Right lobe of liver (tissue), 6 donors: ENCODE measurements at regions not wholly inside any gene's neighbourhood (a gene's known extent, or its start where the extent isn't known, plus 50 kb on each side); places are given as distances from the start of the nearest gene placed in this dataset.

Experiments used
- ATAC-seq, 4 donors: fragments of 200-7000 bp; cut with Tn5 transposase; one replicate each; pipeline ENCODE4 v1.9.1; 2020; ENCODE audit warnings: mild to moderate bottlenecking in 4 of 4, moderate library complexity in 4 of 4
- DNase-seq, 3 donors: peaks; one replicate each; pipeline ENCODE4 v3.0.0-alpha.2; 2020
- H3K27ac ChIP-seq, 3 donors: fragments of 200-600 bp; one replicate each; pipeline ENCODE4 v1.8.0; 2022
- H3K27me3 ChIP-seq, 2 donors: fragments of 200-600 bp; one replicate each; pipeline ENCODE4 v1.8.0; 2022
- H3K36me3 ChIP-seq, 4 donors: fragments of 200-600 bp; sonication (generic) in 1 of 4; one replicate each; pipeline versions ENCODE4 v1.5.1 to v1.8.0; 2017 to 2022; ENCODE audit warnings: control low read depth in 1 of 4
- H3K4me1 ChIP-seq, 4 donors: fragments of 200-600 bp; sonication (generic) in 1 of 4; one replicate each; pipeline versions ENCODE4 v1.5.1 to v1.8.0; 2017 to 2022; ENCODE audit warnings: control low read depth in 1 of 4
- H3K4me3 ChIP-seq, 3 donors: fragments of 200-600 bp; one replicate each; pipeline ENCODE4 v1.8.0; 2022
- H3K9me3 ChIP-seq, 4 donors: fragments of 200-600 bp; sonication (generic) in 1 of 4; one replicate each; pipeline versions ENCODE4 v1.5.1 to v1.8.0; 2017 to 2022; ENCODE audit warnings: control low read depth in 1 of 4
- POLR2A ChIP-seq: fragments of 450-650 bp; IDR thresholded peaks from one replicate; pipeline ENCODE4 v1.6.1; 2017; ENCODE audit warnings: antibody characterized with exemption, mild to moderate bottlenecking
- WGBS: methylation state at CpG from one replicate; pipeline ENCODE4 v1.1.6; 2018; ENCODE audit warnings: low coverage, low lambda C conversion rate; ENCODE audit not compliant: insufficient coverage; ENCODE audit errors: missing lambda C conversion rate; 5-methylcytosine and 5-hydroxymethylcytosine counted together
- intact Hi-C, 2 donors: fragments of 100-400 bp; cut with DNase I; formaldehyde crosslinking; loops; one replicate each; pipeline versions ENCODE4 v1.11.2 to v1.14.1; 2022
- TF ChIP-seq, protein P1 (sequence below), 4 donors: fragments of 200-600 bp in 3 of 4; fragments of 450-650 bp in 1 of 4; IDR thresholded peaks; one replicate each; pipeline versions ENCODE4 v1.5.1 to v1.8.0; 2016 to 2022; ENCODE audit warnings: antibody characterized with exemption in 4 of 4, mild to moderate bottlenecking in 2 of 4
- donor health status: DM: no; HTN: yes; CAD: no.
- donor health status: DM: no; HTN: no; CAD: no.
- donor health status: DM: no; HTN: no; CAD: no.
- donor health status: DM: no; HTN: yes; CAD: no.
- donor health status: DM: no; HTN: yes; CAD: no.

DNA sequence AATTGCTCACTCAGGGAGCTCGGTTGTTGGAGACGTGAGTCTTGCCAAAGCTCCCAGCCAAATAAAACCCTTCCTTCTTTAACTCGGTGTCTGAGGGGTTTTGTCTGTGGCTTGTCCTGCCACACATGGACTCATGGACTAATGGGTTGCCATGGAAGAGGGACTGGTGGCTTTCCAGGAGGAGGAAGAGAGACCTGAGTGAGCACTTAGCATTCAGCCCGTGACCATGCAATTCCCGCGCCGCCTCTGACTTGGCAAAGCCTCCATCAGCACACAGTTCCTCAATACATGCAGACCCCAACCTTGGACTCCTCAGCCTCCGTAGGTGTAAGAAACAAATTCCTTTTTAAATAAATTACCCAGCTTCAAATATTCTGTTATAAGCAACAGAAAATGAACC lies 57.3 kb upstream of the TMEM18 start:
- no peak for TF ChIP-seq POLR2A
- TF ChIP-seq, protein P1, sequence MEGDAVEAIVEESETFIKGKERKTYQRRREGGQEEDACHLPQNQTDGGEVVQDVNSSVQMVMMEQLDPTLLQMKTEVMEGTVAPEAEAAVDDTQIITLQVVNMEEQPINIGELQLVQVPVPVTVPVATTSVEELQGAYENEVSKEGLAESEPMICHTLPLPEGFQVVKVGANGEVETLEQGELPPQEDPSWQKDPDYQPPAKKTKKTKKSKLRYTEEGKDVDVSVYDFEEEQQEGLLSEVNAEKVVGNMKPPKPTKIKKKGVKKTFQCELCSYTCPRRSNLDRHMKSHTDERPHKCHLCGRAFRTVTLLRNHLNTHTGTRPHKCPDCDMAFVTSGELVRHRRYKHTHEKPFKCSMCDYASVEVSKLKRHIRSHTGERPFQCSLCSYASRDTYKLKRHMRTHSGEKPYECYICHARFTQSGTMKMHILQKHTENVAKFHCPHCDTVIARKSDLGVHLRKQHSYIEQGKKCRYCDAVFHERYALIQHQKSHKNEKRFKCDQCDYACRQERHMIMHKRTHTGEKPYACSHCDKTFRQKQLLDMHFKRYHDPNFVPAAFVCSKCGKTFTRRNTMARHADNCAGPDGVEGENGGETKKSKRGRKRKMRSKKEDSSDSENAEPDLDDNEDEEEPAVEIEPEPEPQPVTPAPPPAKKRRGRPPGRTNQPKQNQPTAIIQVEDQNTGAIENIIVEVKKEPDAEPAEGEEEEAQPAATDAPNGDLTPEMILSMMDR (IDR thresholded peaks at IDR 0.05): no peak
- H3K27ac ChIP-seq: no peak overlapping the region
- ATAC-seq (no peak), DNase-seq (no peak)
- intact Hi-C loops: no loop called here
- WGBS: 75% methylated on average over 4 of the region's 8 CpGs
- H3K4me1 ChIP-seq: no peaks in the 10 kb centered on the region
- H3K9me3 ChIP-seq: no peaks in the 10 kb centered on the region
- no peak overlapping the region for H3K4me3 ChIP-seq
- H3K36me3 ChIP-seq: no peaks in the 10 kb centered on the region
- no peaks in the 10 kb centered on the region for H3K27me3 ChIP-seq

DNA sequence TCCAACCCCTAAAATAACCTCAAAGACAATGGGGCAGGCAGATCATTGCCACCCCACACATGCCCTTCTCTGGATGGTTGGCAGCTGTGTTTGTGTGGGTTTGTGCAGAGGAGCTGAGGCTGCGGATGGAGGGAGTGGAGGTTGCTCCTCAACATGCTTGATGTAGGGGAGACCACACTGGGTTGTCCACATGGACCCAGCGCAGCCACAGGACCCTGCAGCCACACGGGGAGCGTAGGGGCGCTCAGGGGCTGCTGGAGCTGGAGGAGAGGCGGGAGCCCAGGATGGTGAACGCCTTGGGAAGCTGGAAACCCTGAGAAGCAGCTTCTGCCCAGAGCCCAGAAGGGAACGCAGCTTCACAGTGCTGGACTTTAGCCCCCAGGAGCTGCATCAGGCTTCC lies 56.3 kb upstream of the TMEM18 start:
- no peaks in the 10 kb centered on the region for H3K9me3 ChIP-seq
- DNase-seq: no peak
- no peak for TF ChIP-seq POLR2A
- TF ChIP-seq, protein P1 (IDR thresholded peaks at IDR 0.05): no peak
- H3K27me3 ChIP-seq: no peaks in the 10 kb centered on the region
- H3K27ac ChIP-seq: no peak overlapping the region
- H3K36me3 ChIP-seq: no peaks in the 10 kb centered on the region
- WGBS: no CpG with 5 or more reads among the region's 8 CpGs
- intact Hi-C loops: no loop called here
- no peak overlapping the region for H3K4me3 ChIP-seq
- no peaks in the 10 kb centered on the region for H3K4me1 ChIP-seq
- no peak for ATAC-seq

DNA sequence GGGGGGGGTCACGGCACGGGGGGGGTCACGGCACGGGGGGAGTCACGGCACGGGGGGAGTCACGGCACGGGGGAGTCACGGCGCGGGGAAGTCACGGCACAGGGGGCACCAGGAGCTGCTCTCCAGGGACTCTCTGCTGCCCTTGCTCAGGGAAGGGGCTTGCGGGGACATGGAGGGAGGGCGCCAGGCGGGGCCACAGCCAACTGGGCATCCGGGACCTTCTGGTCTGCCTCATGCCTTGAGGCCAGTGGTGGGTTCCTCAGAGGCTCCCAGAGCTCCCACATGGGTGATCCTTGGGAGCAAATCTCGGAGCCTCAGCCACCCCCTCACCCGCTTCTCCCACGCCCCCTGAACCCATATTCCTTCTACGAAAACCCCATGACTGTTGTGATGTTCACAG lies 55.8 kb upstream of the TMEM18 start:
- DNase-seq (no peak), ATAC-seq (no peak)
- H3K27me3 ChIP-seq: no peaks in the 10 kb centered on the region
- no peak overlapping the region for H3K4me3 ChIP-seq
- no peaks in the 10 kb centered on the region for H3K4me1 ChIP-seq
- WGBS: 96% methylated on average over 4 of the region's 20 CpGs
- H3K9me3 ChIP-seq: no peaks in the 10 kb centered on the region
- no peak for TF ChIP-seq POLR2A
- no peak overlapping the region for H3K27ac ChIP-seq
- H3K36me3 ChIP-seq: no peaks in the 10 kb centered on the region
- intact Hi-C loops: no loop called here

DNA sequence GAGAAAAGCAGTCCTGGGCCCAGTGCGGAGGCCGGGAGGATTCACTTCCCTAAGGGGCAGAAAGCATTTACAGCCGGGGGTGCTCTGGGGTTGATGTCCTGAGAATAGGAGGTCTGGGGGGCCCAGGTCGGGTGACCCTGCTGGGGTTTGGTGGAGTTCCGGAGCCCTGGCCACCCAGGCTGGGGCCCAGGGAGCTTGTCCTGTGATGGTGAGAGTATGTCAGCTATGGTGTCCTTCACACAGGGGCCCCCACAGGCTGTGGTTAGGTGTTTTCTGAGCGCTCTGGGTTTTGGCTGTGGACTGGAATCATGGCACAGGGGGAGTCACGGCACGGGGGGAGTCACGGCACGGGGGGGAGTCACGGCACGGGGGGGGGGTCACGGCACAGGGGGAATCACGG lies 54.5 kb upstream of the TMEM18 start:
- no peak for DNase-seq
- H3K27me3 ChIP-seq: no peaks in the 10 kb centered on the region
- intact Hi-C loops: no loop called here
- no peak for TF ChIP-seq POLR2A
- TF ChIP-seq, protein P1 (IDR thresholded peaks at IDR 0.05): no peak
- H3K4me3 ChIP-seq: no peak overlapping the region
- ATAC-seq: no peak
- WGBS: 56% methylated on average over 11 of the region's 14 CpGs
- no peak overlapping the region for H3K27ac ChIP-seq
- H3K36me3 ChIP-seq: no peaks in the 10 kb centered on the region
- no peaks in the 10 kb centered on the region for H3K4me1 ChIP-seq
- H3K9me3 ChIP-seq: no peaks in the 10 kb centered on the region

DNA sequence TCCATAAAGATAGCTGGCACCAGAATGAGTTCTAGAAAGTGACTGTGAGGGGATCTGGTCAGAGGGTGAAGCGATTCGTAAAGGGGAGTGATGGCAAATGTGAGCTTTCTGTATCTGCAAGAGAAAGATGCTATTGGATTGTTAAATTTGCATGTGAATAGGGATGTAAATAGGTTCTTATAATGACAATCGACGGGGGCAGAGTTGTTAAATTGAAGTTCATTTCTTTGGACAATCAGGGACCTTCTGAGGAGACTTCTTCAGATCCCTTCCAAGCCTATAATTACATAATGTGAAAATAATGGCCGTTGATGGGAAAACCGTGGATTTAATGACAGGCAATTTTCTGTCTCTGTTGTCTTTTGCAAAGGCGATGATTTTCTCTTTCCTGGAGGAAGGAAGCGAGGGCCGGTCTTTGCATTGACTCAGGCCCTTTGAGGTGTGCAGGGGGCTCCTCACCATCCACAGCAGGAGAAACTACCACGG lies 52.2 kb upstream of the TMEM18 start:
- Histone ChIP-seq H3K9me3 (no peaks in the 10 kb centered on the region), H3K27me3 (no peaks in the 10 kb centered on the region), H3K4me1 (no peaks in the 10 kb centered on the region), H3K36me3 (no peaks in the 10 kb centered on the region), H3K27ac (no peak overlapping the region), H3K4me3 (no peak overlapping the region)
- 33% methylated on average over 10 of the region's 10 CpGs for WGBS
- intact Hi-C loops: no loop called here
- DNase-seq (no peak), ATAC-seq (no peak)
- no peak for TF ChIP-seq POLR2A

DNA sequence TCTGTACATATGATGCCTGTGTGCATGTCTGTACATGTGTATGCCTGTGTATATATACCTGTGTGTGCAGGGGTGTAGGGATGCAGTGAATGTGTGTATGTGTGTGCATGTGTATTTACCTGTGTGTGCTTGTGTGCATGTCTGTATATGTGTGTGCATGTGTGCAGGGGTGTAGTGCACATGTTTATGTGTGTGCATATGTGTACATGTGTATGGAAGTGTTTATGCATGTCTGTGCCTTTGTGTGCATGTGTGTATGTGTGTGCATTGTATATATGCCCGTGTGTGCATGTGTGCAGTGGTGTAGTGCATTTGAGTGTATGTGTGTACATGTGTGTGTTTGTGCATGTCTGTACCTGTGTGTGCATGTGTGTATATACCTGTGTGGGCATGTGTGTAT lies 51.0 kb upstream of the TMEM18 start:
- no peaks in the 10 kb centered on the region for H3K9me3 ChIP-seq
- intact Hi-C loops: no loop called here
- no peaks in the 10 kb centered on the region for H3K27me3 ChIP-seq
- no peak overlapping the region for H3K4me3 ChIP-seq
- 83% methylated on average over 1 of the region's 1 CpG for WGBS
- ATAC-seq: no peak
- no peak for DNase-seq
- H3K4me1 ChIP-seq: no peaks in the 10 kb centered on the region
- no peak overlapping the region for H3K27ac ChIP-seq
- H3K36me3 ChIP-seq: no peaks in the 10 kb centered on the region
- TF ChIP-seq POLR2A: no peak
- TF ChIP-seq, protein P1 (IDR thresholded peaks at IDR 0.05): no peak
